ENCODE measurements at regions not wholly inside any gene's neighbourhood (a gene's known extent, or its start where the extent isn't known, plus 50 kb on each side); places are given as distances from the start of the nearest gene placed in this dataset.

GRCh38 chr9:135244271-135245221 is 157.1 kb downstream of the OLFM1 start:
- TF ChIP-seq CTCF (IDR thresholded peaks at IDR 0.05) (no peak), EZH2 (IDR thresholded peaks at IDR 0.05; ENCODE audit: borderline replicate concordance, insufficient read depth, low read depth, low read length, poor library complexity, severe bottlenecking) (no peak)
